Uterus (tissue), 2 donors: ENCODE measurements at regions not wholly inside any gene's neighbourhood (a gene's known extent, or its start where the extent isn't known, plus 50 kb on each side); places are given as distances from the start of the nearest gene placed in this dataset.

Source experiments
- POLR2A ChIP-seq, 2 donors: fragments of 450-650 bp; IDR thresholded peaks; one replicate each; pipeline ENCODE4 v1.6.1; 2016; ENCODE audit warnings: antibody characterized with exemption in 2 of 2, mild to moderate bottlenecking in 1 of 2, moderate library complexity in 1 of 2
- TF ChIP-seq, protein P1 (sequence below), 4 experiments: fragments of 200-600 bp in 2 of 4; fragments of 450-650 bp in 2 of 4; sonication (generic) in 2 of 4; IDR thresholded peaks; one replicate each; pipeline ENCODE4 v1.5.1; 2016 to 2019; ENCODE audit warnings: antibody characterized with exemption in 4 of 4, mild to moderate bottlenecking in 2 of 4, moderate library complexity in 1 of 4

DNA sequence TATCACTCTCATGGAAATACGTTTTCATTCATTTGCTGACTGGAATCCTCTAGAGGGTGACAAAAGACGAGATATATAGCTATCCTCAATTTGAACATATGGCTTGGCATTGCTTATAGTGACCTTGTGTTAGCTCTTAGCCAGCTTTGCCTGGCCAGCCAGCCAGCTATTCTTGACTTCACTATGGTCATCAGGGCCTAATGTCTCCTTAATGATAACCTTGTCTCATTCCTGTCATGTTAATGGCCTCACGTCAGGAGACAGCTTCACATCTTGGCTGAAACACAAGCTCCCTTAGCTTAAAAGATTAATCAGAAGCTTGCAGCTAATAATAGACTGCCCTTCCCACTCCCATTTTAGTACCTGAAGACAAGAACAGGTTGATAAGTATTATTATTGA is 1517.5 kb upstream of the PIK3C3 start:
- TF ChIP-seq, protein P1, sequence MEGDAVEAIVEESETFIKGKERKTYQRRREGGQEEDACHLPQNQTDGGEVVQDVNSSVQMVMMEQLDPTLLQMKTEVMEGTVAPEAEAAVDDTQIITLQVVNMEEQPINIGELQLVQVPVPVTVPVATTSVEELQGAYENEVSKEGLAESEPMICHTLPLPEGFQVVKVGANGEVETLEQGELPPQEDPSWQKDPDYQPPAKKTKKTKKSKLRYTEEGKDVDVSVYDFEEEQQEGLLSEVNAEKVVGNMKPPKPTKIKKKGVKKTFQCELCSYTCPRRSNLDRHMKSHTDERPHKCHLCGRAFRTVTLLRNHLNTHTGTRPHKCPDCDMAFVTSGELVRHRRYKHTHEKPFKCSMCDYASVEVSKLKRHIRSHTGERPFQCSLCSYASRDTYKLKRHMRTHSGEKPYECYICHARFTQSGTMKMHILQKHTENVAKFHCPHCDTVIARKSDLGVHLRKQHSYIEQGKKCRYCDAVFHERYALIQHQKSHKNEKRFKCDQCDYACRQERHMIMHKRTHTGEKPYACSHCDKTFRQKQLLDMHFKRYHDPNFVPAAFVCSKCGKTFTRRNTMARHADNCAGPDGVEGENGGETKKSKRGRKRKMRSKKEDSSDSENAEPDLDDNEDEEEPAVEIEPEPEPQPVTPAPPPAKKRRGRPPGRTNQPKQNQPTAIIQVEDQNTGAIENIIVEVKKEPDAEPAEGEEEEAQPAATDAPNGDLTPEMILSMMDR (IDR thresholded peaks at IDR 0.05), result no peak
- TF ChIP-seq POLR2A (IDR thresholded peaks at IDR 0.05), result no peak
